Stimulated activated CD4-positive, alpha-beta T cell treated with anti-CD3 and anti-CD28 coated beads, Interleukin-1b, Interleukin-23, amount 100 ng/mL, for 24 hours (primary cell): ENCODE measurements at regions not wholly inside any gene's neighbourhood (a gene's known extent, or its start where the extent isn't known, plus 50 kb on each side); places are given as distances from the start of the nearest gene placed in this dataset.

Experiments
- DNase-seq, 4 experiments: peaks; one replicate each; pipeline ENCODE4 v3.0.0-alpha.2; 2020; ENCODE audit warnings: low read depth in 4 of 4, low spot score in 1 of 4

DNA sequence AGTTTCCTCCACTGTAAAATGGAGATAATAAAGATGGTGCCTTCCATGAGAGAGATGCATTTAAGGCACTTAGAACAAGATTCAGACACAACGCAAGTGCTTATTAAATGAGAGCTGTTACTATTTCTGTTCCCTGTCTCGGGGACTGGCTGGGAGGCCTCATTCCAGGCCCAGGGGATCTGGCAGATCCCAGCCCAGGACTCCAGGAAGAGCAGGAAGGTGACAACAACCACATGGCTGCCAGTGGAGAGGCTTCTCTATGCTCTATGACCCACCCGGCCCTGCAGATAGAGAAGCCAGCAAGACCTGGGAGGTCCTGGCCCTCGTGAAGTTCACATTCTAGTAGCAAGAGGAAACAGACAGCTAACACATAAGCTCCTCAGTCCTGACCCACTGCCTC, 175.5 kb downstream of the ACTL8 start:
- DNase-seq: no peak

DNA sequence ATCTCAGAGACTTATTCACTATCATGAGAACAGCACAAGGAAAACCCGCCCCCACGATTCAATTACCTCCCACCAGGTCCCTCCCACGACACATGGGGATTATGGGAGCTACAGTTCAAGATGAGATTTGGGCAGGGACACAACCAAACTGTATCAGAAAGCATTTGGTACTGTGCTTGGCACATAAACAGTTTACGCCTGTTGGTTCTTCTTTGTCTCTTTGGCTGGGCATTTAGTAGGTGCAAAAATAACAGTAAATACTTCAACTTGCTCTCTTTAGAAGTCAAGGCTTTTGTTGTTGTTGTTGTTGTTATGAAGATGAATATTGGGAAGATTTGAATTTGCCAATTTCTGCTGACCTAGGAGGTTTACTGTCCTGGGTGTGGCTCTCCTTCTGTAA, 175.4 kb upstream of the IGSF21 start:
- no peak for DNase-seq

DNA sequence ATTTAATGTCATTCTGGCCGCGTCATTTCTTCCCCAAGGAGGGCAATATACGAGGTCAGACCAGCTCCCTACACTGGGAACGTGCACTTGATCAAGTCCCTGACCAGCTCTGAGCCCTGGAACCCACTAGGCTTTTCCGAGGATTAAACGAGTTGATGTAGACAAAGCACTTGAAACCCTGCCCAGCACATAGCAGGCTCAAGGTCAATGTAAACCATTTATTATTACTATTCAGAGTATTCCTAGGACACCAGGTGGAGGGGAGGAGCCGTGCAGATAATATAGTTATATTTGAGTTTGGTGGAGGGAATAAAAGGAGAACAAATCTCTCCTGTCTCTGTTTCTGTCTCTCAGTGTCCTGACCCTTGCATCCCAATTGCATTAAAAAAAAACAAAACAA, 174.1 kb upstream of the IGSF21 start:
- DNase-seq: no peak

DNA sequence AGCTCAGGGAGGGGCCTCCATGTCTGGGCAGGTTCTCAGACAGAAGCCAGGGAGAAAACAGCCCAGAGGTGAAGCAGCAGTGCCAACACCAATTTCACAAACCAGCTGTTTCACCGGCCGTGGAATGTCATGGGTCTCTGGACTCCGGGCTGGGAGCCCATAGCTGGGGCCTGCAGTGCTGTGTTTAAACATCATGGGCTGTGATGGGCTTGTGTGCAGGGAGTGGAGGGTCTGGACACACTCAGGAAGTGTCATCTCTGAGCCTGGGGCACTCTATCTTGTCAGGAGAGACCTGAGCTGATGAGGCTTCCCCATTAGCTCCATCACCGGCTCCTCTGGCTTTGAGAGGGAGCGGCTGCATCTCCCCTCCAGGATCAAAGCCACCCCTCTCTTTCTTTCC, 173.6 kb upstream of the IGSF21 start:
- no peak for DNase-seq

DNA sequence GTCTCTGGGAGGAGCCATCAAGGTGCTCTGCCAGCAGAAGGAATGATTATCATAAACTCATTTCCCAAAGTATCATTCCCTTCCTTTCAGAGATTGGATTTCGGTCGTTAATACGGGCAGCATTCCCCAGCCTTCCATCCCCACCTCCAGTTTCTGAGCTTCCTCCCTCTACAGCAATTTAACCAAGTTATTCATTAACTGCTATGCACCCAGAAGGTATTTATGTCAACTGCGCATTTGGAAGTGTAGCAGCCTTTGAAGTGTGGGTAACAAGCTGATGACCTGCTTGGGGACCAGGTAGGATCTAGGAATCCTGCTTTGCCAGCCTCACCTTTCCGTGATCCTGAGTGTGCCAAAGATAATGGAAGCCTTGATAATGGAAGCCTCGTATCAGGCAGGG, 172.4 kb upstream of the IGSF21 start:
- no peak for DNase-seq

DNA sequence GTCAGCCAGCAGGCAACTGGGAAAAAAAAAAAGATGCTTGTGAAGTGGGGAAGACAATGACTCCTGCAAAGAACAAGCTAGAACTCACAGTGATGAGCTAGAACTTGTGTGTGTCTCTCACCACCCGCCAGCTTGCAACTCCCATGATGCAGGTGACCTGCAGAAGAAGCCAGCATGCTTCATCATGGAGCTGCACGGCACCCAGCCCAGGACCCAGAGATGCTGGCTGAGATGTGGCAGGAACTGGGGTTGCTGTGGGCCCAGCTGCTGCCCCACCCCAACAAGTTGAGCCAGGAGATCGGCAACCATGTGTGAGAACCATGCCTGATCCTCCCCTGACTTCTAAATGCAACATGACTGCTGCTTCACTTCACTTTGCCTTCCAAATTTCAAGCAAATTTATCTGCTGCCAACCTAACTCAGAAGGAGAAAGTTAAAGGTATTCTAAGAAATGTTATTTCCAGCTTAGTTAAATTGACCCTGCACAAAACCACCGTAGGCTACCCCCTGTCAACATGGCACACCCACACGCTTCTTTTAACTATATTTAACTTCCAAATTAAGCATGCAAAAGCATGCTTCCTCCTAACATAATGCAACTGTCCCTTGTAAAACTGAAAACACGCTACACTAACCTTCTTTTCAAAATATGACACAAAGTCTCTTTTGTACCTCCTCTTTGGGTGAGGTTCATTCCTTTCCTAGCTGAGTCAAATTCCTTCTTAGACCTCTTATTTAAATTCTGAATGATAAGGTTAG, 166.0 kb upstream of the IGSF21 start:
- DNase-seq: no peak

DNA sequence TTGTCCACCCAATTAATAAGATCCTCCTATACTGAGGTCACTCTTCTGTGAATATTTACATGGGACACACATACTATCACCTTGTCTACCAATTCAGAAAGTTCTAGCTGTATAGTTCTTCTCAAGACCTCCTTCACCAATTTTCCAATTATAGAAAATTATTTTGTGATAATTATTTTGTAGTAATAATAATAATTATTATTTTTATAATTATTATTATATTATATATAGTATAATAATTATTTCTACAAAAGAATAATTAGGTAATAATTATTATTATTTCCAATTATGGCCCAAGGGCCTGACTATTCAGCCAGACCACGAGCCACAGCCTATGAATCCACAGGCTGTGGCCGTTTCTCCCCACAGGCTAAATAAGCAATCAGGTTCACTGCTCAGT, 164.1 kb upstream of the IGSF21 start:
- DNase-seq: no peak

DNA sequence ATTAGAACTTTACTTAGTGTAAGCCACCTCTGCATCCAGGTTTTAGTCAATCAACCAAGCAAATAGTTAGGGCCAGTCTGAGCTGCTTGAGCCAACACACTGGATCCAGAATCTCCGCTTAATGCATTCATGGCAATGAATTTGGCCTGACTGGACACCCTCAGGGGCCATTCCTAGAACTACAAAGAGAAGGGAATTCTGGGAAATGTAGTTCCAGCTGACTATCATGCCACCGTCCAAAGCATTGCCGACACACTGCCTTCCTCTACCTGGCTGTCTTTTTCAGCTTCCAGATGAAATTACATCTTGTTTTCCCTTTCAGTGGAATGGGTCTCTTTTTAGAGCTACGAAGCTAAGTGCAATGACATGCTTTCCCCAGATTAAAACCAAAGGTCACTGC, 163.0 kb upstream of the IGSF21 start:
- DNase-seq: no peak

DNA sequence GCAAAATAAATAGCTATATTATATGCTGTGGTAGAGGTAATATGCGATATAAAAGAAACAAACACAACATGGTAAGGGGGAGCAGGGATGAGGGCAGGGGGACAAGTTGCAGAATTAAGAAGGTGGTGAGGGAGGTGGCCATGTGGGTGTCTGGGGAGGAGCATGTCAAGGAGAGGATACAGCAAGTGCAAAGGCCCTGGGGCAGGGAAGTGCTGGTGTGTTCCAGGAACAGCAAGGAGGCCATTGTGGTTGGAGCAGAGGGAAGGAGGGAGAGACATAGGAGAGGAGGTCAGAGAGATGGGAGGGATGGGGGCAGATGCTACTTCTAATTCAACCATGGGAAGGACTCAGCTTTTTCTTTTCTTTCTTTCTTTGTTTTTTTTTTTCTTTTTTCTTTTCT, 161.2 kb upstream of the IGSF21 start:
- DNase-seq: no peak

DNA sequence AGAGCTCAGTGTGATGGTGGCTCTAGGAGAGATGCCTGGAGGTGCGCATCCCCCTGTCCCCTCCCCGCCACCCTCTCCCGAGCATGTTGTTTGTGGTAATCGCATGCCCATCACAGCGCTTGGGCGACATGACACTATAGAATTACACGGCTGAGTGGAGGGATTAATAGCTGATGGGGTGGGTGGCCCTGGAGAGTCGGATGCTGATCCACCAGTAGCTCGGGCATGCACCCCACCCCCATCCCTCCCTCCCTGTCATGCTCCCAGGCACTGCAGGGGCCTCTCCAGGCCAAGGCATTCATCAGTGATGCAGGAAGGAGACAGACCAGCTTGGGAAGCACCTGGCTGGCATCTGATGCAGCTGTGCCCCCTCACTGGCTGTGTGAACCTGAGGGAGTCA, 159.0 kb upstream of the IGSF21 start:
- DNase-seq: no peak

DNA sequence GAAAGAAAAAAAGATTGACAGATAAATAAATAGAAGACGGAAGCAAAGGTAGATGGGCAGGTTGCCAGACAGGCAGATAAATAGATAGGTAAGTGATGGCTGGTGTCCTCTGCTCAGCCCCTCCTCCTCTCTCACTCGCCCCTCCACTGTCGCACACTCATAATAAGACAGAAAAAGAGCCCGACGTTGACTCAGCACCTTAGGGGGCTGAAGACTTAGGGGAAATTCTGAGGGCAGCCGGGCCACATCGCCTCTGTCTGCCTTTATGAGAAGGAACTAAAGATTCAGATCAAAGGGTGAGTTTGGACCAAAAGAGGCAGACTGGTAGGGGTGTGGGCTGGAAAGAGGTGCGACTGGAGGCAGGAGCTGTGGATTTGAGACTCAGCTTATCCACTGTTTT, 158.1 kb upstream of the IGSF21 start:
- DNase-seq: no peak

DNA sequence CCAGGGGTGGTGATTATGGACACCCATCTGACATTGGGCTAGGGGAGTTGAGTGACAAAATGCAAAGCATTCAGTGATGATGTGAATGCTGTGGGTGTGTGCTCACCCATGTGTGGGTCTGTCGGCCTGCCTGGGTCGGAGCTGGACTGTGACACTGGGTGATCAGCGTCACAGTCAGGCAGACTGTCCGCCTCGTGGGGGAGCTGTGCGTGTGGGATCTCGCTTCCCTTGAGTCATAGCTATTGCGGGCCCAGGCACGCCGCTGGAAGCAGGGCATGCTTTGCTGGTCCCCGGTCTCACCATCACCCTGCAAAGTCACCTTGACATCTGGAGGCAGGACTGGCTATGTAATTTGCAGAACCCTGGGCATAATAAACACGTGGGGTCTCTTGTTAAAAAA, 156.9 kb upstream of the IGSF21 start:
- no peak for DNase-seq

DNA sequence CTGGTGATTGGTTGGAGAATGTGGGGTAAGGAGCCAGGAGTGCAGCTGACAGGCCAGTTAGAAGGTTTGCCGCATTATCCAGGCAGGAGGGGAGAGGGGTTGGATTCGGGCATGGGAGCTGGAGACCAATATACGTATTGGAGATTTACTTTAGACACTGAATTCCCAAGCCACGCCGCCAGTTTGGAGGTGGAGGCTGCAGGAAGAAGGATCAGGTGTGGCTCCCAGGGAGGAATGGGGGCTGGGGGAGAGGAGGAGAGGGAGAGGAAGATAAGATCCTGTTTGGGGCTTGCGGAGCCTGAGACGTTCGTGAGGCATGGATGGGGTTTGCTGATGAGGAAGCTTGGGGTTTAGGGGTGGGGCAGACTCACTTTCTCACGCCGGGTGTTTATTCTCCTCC, 155.1 kb upstream of the IGSF21 start:
- DNase-seq: no peak

DNA sequence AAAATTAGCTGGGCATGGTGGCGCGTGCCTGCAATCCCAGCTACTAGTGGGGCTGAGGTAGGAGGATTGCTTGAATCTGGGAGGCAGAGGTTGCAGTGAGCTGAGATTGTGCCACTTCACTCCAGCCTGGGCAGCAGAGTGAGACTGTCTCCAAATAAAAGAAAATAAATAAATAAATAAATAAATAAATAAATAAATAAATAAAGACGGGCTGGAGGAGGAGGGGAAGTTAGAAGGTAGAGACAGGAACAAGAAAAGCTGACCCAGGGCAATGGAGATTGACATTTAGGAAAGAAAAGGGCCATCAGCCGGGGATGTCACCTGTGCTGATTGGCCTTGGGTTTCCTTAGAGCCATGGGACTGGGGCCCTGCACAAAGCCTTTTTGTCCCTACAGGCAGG, 153.7 kb upstream of the IGSF21 start:
- DNase-seq: no peak

DNA sequence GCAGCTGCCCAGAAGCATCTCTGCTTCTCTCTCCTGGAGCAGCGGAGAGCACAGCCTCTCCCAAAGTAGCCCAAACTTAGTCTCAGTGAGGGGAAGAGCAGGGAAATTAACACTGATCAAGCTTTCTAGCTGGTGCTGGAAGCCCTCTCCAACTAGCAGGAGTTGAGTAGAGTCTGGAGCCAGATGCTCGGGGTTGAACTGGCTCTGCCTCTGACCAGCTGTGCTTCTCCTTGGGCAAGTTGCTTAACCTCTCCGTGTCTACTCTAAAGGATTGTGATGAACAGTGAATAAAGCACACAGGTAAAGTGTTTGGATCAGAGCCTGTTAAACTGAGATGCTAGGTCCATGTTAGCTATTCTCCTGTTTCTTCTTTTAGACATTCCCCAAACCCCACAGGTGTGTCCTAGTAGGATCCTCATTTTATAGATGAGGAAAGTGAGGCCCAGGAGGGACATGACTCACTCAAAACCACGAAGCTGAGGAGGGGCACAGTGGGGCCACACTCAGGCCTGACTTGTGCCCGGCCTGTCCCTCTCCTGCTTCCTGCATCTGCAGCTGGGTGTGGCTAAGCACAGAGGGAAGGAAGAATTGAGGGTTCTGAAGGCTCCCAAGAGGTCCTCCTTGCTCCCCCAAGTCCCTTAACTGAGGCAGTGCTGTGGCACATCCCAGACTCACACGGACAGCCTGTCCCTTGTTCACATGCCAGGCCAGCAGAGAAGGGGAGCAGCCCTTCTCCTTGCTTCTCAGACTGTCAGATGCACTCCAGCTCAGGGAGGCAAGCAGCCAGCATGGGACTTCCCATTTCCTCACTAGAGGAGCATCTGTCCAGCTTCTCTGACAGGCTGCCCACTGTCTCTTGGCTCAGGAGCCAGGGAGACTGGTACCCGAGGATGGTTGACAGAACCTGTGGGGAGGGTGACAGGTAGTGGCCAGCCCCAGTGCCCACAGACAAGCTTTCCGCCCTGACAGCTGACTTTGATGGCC, 152.0 kb upstream of the IGSF21 start:
- DNase-seq: no peak

DNA sequence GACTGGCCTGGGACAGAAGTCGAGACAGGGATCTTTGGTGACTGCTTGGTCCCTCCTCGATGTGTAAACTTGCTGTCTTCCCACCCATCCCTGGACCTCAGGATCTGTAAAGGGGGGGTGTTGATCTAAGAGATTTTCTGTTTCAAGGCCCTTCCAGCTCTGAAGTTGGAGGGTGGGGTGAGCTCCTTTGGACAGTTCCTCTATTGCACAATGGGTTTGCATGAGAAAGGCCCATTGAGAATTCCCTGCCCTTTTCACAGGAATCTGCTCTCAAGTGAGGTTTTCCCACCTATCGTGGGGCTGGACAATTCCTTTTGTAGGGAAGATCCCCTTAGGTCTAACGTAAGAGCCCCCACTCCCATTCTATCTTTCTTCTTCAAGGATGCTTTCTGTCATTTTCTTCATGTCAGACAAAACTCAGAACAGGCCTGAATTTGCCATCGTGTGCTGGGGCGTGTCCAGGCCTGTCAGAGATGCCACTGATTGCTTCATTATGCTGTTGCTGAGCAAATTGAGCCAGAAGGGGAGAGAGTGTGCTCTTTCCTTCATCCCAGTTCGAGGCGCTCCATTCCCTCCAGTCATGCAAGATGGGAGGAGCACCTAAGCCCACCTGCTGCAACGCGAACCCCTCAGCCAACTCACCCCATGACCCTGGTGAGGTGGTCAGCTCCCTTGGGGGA, 149.9 kb upstream of the IGSF21 start:
- no peak for DNase-seq

DNA sequence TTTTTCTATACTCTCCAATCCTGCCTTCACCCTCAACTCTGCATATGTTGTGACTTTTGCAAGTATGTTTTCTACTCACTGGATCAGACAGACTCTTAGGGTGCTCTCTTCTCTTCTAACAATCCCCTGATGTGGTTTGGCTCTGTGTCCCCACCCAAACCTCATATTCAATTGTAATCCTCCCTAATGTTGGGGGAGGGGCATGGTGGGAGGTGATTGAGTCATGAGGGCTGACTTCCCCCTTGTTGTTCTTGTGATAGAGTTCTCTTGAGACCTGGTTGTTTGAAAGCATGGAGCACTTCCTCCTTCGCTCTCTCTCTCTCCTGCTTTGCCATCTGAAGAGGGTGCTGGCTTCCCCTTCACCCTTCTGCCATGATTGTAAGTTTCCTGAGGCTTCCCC, 148.9 kb upstream of the IGSF21 start:
- no peak for DNase-seq

DNA sequence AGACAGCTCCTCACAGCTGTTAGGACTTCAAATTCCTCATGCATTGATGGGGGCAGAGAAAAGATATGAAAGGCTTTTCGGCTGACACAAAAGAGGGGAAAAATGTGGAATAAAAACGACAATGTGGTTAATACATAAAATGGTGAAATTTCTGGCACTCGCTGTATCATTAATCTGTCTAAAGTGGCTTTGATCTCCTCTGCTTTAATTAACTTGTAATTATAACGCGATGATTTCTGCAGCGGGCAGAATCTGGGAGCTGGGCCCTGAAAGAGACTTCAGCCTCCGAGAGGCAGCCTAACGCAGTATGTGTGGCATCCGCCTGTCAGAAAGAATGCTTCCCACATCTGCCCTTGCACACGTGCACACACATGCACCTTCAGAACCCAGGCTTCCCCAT, 144.1 kb upstream of the IGSF21 start:
- no peak for DNase-seq

DNA sequence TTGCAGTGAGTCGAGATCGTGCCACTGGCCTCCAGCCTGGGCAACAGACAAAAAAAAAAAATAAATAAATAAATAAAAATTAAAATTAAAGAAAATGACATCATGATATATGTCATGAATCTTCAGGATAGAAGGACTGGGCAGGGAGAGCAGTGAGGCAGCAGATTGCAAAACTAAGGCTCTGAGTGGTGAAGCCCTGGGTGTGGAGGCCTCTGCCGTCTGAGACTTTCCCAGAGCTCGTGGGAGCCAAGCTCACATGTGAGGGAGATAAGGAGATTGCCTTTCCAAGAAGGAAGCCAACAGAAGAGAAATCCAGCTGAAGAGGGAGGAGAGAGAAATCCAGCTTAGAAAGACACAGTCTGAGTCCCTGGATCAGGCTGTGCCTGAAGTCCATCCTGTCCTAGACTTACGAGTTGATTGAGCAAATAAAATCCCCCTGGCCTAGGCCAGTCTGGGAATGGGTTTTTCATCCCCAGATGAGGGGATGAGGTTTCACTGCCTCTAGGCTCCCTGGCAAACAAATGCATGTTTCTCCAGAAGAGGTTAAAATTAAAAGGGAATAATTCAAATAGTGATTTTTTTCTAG, 142.0 kb upstream of the IGSF21 start:
- no peak for DNase-seq

DNA sequence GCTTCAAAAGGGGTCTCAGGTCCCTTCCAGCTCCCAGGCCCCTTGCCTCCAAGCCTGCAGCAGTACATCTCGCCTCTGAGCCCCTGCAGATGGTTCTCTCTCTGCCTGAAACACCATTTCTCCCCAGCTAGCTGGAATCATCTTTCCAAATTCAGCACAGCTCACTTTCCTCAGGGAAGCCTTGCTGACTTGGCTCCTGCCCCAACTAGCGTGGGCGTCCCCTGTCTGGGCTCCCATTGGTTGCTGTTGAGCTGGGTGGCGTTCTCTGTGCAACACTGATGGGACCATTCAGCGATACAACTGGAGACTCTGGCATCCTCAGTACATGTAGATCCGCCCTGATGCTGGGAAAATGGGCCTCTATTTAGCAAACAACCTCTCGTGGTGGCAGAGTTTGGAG, 141.3 kb upstream of the IGSF21 start:
- no peak for DNase-seq

DNA sequence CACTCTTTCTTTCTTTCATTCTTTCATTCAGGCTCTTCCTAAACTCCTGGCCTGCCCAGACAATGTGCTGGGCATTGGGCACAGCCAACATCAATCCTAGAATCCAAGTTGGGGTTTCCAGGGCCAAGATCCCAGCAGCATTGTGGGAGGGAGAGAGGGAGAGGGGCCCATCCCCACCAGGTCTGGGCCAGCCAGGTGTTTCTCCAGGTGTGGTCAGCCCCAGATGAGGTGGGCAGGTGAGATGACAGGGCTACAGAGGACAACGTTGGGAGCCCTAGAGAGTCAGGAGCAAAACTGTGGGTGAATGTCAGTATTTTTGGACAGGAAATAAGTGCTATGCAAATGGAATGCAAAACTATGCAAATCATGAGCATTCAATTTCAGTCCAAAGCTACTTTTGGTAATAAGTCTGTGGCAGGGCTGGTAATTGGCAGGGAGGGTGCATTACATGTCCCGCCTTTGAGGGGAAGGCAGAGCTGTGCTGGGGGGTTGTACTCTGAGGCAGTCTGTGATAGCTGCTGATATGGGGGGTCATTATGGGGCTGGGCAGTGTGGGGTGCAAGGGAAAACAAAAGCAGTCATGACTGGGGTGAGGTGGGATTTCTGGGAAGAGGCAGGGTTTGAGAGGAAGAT, 139.9 kb upstream of the IGSF21 start:
- DNase-seq: no peak
